ENCODE measurements at regions not wholly inside any gene's neighbourhood (a gene's known extent, or its start where the extent isn't known, plus 50 kb on each side); places are given as distances from the start of the nearest gene placed in this dataset.

GRCh38 chr10:111139567-111139966 is 62.7 kb downstream of the ADRA2A start:
- TF ChIP-seq CTCF (IDR thresholded peaks at IDR 0.05; ENCODE audit: unreplicated experiment) = no peak
- DNase-seq = no peak
- intact Hi-C loops (cut with micrococcal nuclease; ENCODE audit: unreplicated experiment) = loop anchor here (5.0 to 10.0 kb wide), 2 partner anchors 215 to 223 kb away; no protein-coding TSS in a partner anchor
- H3K27me3 Mint-ChIP-seq (ENCODE audit: unreplicated experiment) = no peaks in the 10 kb centered on the region
- CTCF ChIA-PET = no interaction called here
- no TSS peak for BruUV-seq (replicated peaks)
- no peaks in the 10 kb centered on the region for H3K9me3 Mint-ChIP-seq (ENCODE audit: low read depth, unreplicated experiment)
- peaks cover 13% of the 10 kb centered on the region for H3K4me1 Mint-ChIP-seq (ENCODE audit: low read depth, unreplicated experiment)
- H3K27ac Mint-ChIP-seq (ENCODE audit: unreplicated experiment) = no peak overlapping the region
- H3K36me3 Mint-ChIP-seq (ENCODE audit: insufficient read depth, unreplicated experiment) = no peaks in the 10 kb centered on the region
- no peak overlapping the region for H3K4me3 Mint-ChIP-seq (ENCODE audit: low read depth, unreplicated experiment)

- intact Hi-C loops (cut with micrococcal nuclease; ENCODE audit: unreplicated experiment) = no loop called here
- no peaks in the 10 kb centered on the region for H3K36me3 Mint-ChIP-seq (ENCODE audit: insufficient read depth, unreplicated experiment)
Measured at GRCh38 chr10:111142092-111142768, 65.4 kb downstream of the ADRA2A start.

GRCh38 chr10:111146025-111146640 is 69.3 kb downstream of the ADRA2A start:
- Mint-ChIP-seq H3K9me3 (ENCODE audit: low read depth, unreplicated experiment) (no peaks in the 10 kb centered on the region), H3K27ac (ENCODE audit: unreplicated experiment) (no peak overlapping the region), H3K4me3 (ENCODE audit: low read depth, unreplicated experiment) (no peak overlapping the region), H3K27me3 (ENCODE audit: unreplicated experiment) (peaks cover 9% of the 10 kb centered on the region), H3K36me3 (ENCODE audit: insufficient read depth, unreplicated experiment) (no peaks in the 10 kb centered on the region), H3K4me1 (ENCODE audit: low read depth, unreplicated experiment) (no peaks in the 10 kb centered on the region)
- no peak for DNase-seq
- CTCF ChIA-PET = no interaction called here
- TF ChIP-seq CTCF (IDR thresholded peaks at IDR 0.05; ENCODE audit: unreplicated experiment) = no peak
- intact Hi-C loops (cut with micrococcal nuclease; ENCODE audit: unreplicated experiment) = no loop called here
- BruUV-seq (replicated peaks) = no TSS peak

More at GRCh38 chr10:111142092-111142768, 65.4 kb downstream of the ADRA2A start:
- Mint-ChIP-seq H3K4me1 (ENCODE audit: low read depth, unreplicated experiment) (peaks cover 9% of the 10 kb centered on the region), H3K27ac (ENCODE audit: unreplicated experiment) (no peak overlapping the region), H3K4me3 (ENCODE audit: low read depth, unreplicated experiment) (no peak overlapping the region), H3K27me3 (ENCODE audit: unreplicated experiment) (no peaks in the 10 kb centered on the region), H3K9me3 (ENCODE audit: low read depth, unreplicated experiment) (no peaks in the 10 kb centered on the region)
- DNase-seq = no peak
- TF ChIP-seq CTCF (IDR thresholded peaks at IDR 0.05; ENCODE audit: unreplicated experiment) = no peak
- no TSS peak for BruUV-seq (replicated peaks)
- CTCF ChIA-PET = no interaction called here

GRCh38 chr10:111148025-111148424 is 71.2 kb downstream of the ADRA2A start:
- BruUV-seq (replicated peaks) = no TSS peak
- H3K9me3 Mint-ChIP-seq (ENCODE audit: low read depth, unreplicated experiment) = no peaks in the 10 kb centered on the region
- no peaks in the 10 kb centered on the region for H3K4me1 Mint-ChIP-seq (ENCODE audit: low read depth, unreplicated experiment)
- H3K4me3 Mint-ChIP-seq (ENCODE audit: low read depth, unreplicated experiment) = no peak overlapping the region
- intact Hi-C loops (cut with micrococcal nuclease; ENCODE audit: unreplicated experiment) = no loop called here
- no peak overlapping the region for H3K27ac Mint-ChIP-seq (ENCODE audit: unreplicated experiment)
- no peaks in the 10 kb centered on the region for H3K36me3 Mint-ChIP-seq (ENCODE audit: insufficient read depth, unreplicated experiment)
- no peak for DNase-seq
- peaks cover 15% of the 10 kb centered on the region for H3K27me3 Mint-ChIP-seq (ENCODE audit: unreplicated experiment)
- TF ChIP-seq CTCF (IDR thresholded peaks at IDR 0.05; ENCODE audit: unreplicated experiment) = no peak
- CTCF ChIA-PET = interaction anchor here (0.6 kb wide), 1 partner anchor 1267 kb away, joined by 3 read pairs; no protein-coding TSS in a partner anchor
